GM18519 (cell line): ENCODE measurements at regions not wholly inside any gene's neighbourhood (a gene's known extent, or its start where the extent isn't known, plus 50 kb on each side); places are given as distances from the start of the nearest gene placed in this dataset.
"Not testable (repeated sequence)": the region's sequence is repeated elsewhere in the genome, so short reads cannot be mapped to it uniquely, and the experiment has no call there.

Experiments used
- ATAC-seq: cut with Tn5 transposase; IDR thresholded peaks from one replicate; pipeline ENCODE4 v1.9.1; 2021; ENCODE audit warnings: mild to moderate bottlenecking, moderate library complexity; ENCODE audit not compliant: unreplicated experiment, low FRiP score

GRCh38 chr14:84236290-84236689 is 1293.7 kb upstream of the FLRT2 start:
- ATAC-seq = no peak

GRCh38 chr14:84237881-84238280 is 1292.1 kb upstream of the FLRT2 start:
- ATAC-seq = no peak

DNA sequence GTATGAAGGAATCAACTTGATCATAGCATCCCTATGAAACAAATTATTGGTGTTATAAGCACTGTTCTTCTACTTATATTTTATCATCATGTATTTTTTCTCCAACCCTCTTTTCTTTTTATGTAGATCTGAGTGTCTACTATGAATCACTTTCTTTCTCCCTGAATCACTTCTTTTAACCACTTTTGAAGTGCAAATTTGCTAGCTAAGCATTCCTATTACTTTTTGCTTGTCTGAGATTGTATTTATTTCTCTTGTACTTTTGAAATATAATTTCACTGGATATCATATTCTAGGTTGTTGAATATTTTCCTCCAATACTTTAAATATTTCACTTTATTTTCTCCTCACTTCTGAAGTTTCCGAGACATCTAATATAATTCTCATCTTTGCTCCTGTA is 1282.3 kb upstream of the FLRT2 start:
- ATAC-seq = no peak

- no peak for ATAC-seq
Observed at GRCh38 chr14:84250893-84251292, 1279.1 kb upstream of the FLRT2 start.

DNA sequence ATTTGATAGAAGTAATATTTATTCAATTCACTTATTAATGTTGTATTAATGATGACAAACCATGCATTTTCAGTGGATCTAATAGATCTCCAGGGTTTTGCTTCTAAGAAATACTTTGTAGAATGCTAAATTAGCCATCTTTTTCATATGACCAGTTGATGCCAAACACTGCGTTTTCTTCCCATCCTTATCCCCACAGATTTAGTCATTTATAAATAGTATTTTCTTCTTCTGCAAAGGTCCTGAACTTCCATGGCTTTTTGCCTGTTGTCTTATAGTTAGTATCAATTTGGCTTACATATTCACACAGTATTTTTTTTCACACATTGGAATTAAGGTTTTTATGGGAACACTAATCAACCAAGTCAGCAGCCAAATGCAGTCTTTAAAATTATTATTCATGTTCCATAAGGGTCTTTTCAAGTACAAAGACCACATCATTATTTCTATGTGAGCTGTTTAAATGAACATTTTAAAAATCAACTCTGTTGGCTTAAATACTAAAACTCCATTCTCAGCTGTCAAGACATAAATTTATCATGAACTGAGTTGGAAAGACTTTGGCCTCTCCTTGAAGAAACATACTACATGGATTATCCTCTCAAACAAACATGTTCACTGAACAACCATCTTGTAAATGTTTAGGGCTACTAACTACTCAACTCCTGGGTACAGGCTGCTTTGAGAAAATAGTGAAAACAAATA is 1278.4 kb upstream of the FLRT2 start:
- ATAC-seq = no peak

DNA sequence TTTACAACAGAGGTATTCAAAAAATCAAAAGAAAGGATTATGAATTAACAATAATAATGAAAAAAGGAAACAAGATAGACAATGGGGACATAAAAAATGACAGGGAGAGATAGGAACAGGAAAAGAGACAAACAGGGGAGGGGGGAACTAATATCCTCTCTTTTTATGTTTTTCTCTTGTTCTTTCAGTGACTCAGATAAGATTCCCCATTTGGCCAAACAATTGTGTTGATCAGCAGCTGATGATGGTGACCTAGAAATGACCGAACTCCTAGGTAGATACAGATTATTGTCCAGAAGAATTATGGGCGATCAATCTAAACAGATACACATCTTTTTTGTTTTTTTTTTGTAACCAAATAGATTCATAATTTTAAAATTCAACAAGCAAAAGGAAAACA is 1277.2 kb upstream of the FLRT2 start:
- ATAC-seq = no peak

GRCh38 chr14:84253326-84253725 is 1276.6 kb upstream of the FLRT2 start:
- ATAC-seq = no peak

GRCh38 chr14:84254290-84254689 is 1275.7 kb upstream of the FLRT2 start:
- ATAC-seq = no peak

- no peak for ATAC-seq
Observed at GRCh38 chr14:84262932-84263331, 1267.0 kb upstream of the FLRT2 start.

DNA sequence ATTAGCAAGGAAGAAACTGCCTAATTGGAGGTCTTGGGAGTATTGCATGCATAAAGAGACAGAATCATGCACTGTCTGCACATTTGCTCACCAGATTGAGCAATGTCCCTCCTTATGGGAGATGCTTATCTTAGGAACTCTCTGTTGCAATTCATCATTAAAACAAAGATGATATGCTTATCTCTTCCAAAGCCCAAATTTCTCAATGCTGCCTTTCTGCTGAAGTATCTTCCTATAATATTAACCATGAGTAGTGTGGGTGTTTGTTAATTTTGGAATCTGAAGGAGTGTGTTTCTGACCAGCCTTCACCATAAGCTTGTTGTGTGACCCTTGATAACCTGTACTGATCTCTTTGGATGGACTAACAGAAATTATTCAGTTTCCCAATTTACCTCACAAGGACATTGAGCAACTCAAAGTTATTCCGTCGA is 1257.6 kb upstream of the FLRT2 start:
- ATAC-seq = no peak

- ATAC-seq = no peak
Observed at GRCh38 chr14:84273181-84273580, 1256.8 kb upstream of the FLRT2 start.

DNA sequence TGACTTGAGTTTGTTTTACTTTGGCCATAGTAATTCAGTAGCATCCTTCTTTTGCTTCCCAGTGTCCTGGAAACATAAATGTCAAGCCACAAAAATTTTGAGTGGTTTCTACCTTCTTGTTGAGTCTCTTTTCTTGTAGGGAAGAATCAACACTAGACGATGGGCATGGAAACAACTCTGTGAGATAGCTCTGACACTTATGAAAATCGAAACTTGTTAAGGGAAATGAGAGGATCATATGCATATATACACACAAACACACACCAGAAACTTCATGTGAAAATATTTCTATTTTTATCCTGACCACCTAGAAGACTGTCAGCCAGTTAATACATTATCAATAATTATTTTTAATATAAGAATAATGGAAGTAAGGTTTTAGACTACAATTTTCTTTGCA is 1247.3 kb upstream of the FLRT2 start:
- ATAC-seq = no peak

- no peak for ATAC-seq
Observed at GRCh38 chr14:84288781-84289180, 1241.2 kb upstream of the FLRT2 start.

- no peak for ATAC-seq
Observed at GRCh38 chr14:84298663-84299195, 1231.2 kb upstream of the FLRT2 start.

DNA sequence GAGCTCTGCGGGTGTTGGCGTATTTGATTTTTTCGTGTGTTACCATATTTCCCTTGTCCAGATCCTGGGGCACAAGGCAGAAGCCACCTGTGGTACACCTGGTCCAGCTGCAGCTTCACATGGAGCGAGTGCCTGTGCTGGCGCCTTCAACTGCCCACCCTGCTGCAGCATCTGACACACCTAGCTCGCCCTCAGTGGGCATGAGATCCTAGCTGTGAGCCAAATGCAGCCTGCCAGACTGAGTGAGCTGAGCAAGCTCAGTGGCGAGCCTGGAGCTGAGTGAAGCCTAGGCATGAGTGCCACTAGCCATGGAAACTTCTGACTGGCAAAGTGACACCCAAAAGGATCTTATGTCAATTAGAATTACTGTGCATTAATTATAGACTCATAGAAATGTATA is 1226.8 kb upstream of the FLRT2 start:
- ATAC-seq = no peak

DNA sequence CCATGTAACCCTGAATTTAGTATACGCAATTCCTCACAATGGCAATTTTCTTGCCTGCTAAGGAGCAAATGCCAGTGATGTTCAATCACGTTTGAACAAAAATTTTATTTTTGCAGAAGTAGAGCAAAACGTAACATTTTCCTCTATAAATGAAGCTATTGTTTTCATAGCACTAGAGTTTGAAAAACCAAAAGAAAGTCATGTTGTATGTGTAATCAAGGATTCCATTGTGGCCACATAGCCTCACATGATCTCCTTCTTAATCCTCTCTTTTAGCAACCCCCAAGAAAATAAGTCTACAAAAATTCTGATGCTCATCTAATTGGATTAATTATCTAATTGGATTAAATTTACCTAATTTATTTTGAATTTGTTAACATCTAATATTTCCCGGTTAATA is 1217.4 kb upstream of the FLRT2 start:
- no peak for ATAC-seq

DNA sequence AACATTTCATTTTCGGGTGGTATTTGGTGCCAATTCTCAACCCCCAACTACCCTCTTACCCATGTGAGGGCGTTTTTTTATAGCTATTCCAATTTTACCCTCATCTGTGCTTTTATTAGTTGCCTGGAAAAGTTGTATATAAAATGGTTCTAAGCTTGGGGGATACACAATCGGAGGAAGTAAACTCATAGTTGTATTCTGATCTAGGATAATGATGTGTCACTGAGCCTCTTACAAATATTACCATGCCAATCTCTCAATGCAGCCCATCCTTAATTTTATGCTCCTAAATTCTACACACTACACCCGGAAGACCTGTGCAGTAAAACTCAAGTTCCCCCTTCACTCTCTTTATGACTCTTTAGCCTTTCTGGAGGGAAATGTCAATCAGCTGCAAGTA is 1206.5 kb upstream of the FLRT2 start:
- ATAC-seq = no peak

DNA sequence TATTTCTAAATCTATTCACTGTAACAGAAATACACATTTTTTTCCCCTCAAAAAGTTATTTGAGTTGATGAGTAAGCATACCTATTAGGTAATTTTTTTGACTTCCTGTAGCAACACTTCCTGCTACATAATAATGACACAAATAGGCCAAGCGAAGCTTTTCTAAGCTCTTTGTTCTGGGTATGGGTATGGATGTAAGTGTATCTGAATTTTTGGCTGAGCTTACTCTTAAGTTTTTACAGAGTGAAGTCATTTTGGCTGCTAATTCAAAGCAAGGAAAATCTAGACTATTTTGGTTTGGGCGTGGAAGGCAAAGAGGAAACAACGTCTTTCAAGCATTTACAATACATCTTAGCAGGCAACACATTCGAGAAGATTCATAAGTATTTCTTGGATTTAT is 1206.0 kb upstream of the FLRT2 start:
- no peak for ATAC-seq

- ATAC-seq = no peak
Observed at GRCh38 chr14:84336433-84336832, 1193.5 kb upstream of the FLRT2 start.

DNA sequence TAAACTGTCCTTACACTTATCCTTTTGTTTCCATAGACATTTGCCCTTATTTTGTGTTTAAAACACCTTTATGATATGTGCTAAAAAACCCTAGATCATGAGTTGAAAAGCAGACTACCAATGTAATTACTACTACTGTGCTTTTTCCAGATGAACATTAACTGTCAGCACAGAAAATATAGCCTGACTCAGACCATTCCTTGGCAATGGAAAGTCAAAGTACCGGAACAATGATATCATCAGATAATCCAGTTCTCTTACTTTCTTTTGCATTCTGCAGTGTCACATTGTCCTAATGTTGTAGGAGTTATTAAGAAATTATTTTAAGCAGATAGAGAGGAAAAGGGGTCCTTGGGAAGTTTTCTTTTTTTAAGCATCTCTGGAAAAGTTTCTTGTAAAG is 1189.0 kb upstream of the FLRT2 start:
- no peak for ATAC-seq

GRCh38 chr14:84341867-84342266 is 1188.1 kb upstream of the FLRT2 start:
- not testable (repeated sequence) for ATAC-seq

GRCh38 chr14:84343656-84344055 is 1186.3 kb upstream of the FLRT2 start:
- ATAC-seq = no peak

DNA sequence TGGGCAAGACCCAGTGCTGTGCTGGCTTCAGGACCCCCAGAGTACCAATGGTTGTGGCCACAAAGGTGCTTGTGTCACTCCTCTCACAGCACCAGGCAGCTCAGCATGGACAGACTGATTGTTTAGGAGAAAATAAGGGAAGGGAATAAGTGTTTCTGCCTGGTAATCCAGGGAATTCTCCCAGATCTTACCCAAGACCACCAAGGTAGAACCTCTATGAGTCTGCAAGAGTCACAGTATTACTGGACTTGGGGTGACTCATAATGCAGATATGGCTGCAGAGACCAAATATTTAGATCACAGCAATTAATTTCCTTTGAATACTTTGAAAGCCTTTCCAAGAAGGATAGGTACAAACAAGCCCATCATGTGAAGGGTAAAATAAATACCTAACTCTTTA is 1178.3 kb upstream of the FLRT2 start:
- ATAC-seq = no peak
